H1 (cell line): ENCODE measurements at regions not wholly inside any gene's neighbourhood (a gene's known extent, or its start where the extent isn't known, plus 50 kb on each side); places are given as distances from the start of the nearest gene placed in this dataset.

ENCODE experiments used
- CTCF ChIA-PET: fragments of 300-600 bp; sonication (Branson Sonifier 250); formaldehyde crosslinking; loops from one replicate; lab custom pipeline; 2021; ENCODE audit not compliant: partially characterized antibody; lab: Charles Lee
- POLR2A ChIA-PET: fragments of 300-600 bp; sonication (Branson Sonifier 250); formaldehyde crosslinking; loops from one replicate; lab custom pipeline; 2021; ENCODE audit warnings: inconsistent platforms; ENCODE audit not compliant: partially characterized antibody; lab: Charles Lee
- DNase-seq, 2 experiments: peaks; one replicate each; pipeline versions ENCODE4 v3.0.0 to v3.0.0-alpha.2; 2010 to 2022; ENCODE audit warnings: low spot score in 2 of 2, low read depth in 1 of 2, mixed read lengths in 1 of 2
- FAIRE-seq: peaks from 2 replicates; lab custom pipeline; 2011; peaks lifted over from hg19 to GRCh38; lab: Jason Lieb, UNC
- H2AFZ ChIP-seq: 2 replicates; pipeline ENCODE4 v1.8.1; 2012; ENCODE audit warnings: low read length, inconsistent platforms
- H2AK5ac ChIP-seq: 2 replicates; pipeline ENCODE4 v1.6.1; 2013; ENCODE audit warnings: low read depth, low read length
- H2BK120ac ChIP-seq: replicated peaks from 2 replicates; pipeline ENCODE3; 2013; ENCODE audit warnings: low read depth, low read length, inconsistent platforms
- H2BK12ac ChIP-seq: 2 replicates; pipeline ENCODE4 v1.6.1; 2013; ENCODE audit warnings: low read depth, low read length
- H2BK15ac ChIP-seq: 2 replicates; pipeline ENCODE4 v1.6.1; 2013; ENCODE audit warnings: low read length
- H2BK20ac ChIP-seq: 2 replicates; pipeline ENCODE4 v1.6.1; 2013; ENCODE audit warnings: low read length
- H2BK5ac ChIP-seq: 2 replicates; pipeline ENCODE4 v1.6.1; 2013; ENCODE audit warnings: low read depth, low read length
- H3K14ac ChIP-seq: 2 replicates; pipeline ENCODE4 v1.6.1; 2013; ENCODE audit warnings: inconsistent platforms; ENCODE audit not compliant: insufficient read length
- H3K18ac ChIP-seq: 2 replicates; pipeline ENCODE4 v1.6.1; 2013; ENCODE audit warnings: low read length; ENCODE audit errors: extremely low read depth
- H3K23ac ChIP-seq: 2 replicates; pipeline ENCODE4 v1.6.1; 2013; ENCODE audit warnings: inconsistent platforms; ENCODE audit not compliant: insufficient read length
- H3K23me2 ChIP-seq: 2 replicates; pipeline ENCODE4 v1.6.1; 2013; ENCODE audit warnings: low read depth, low read length
- H3K27ac ChIP-seq: 2 replicates; pipeline ENCODE4 v1.6.1; 2011; ENCODE audit warnings: low read depth, low read length, inconsistent platforms
- H3K27me3 ChIP-seq, 4 experiments: replicated peaks in 1 of 4; 1 replicate in 1 of 4; 2 replicates in 3 of 4; pipeline versions ENCODE4 v1.6.1 to v1.8.1; 2011 to 2013; ENCODE audit warnings: low read length in 3 of 4, mild to moderate bottlenecking in 3 of 4, inconsistent platforms in 2 of 4, mixed read lengths in 2 of 4, moderate library complexity in 1 of 4; ENCODE audit not compliant: control insufficient read depth in 3 of 4, insufficient read depth in 3 of 4; ENCODE audit errors: extremely low read depth in 1 of 4
- H3K36me3 ChIP-seq, 4 experiments: 2 replicates each; pipeline versions ENCODE4 v1.6.1 to v1.8.1; 2011 to 2013; ENCODE audit warnings: mild to moderate bottlenecking in 4 of 4, low read length in 3 of 4, moderate library complexity in 2 of 4, control low read depth in 1 of 4, inconsistent platforms in 1 of 4; ENCODE audit not compliant: insufficient read depth in 4 of 4, control insufficient read depth in 2 of 4
- H3K4ac ChIP-seq: replicated peaks from 2 replicates; pipeline ENCODE3; 2013; ENCODE audit warnings: low read length, low read depth, mixed read lengths, inconsistent platforms; ENCODE audit not compliant: insufficient read length
- H3K4me1 ChIP-seq, 4 experiments: replicated peaks in 1 of 4; 1 replicate in 1 of 4; 2 replicates in 3 of 4; pipeline versions ENCODE4 v1.6.1 to v1.8.1; 2011 to 2013; ENCODE audit warnings: low read length in 3 of 4, inconsistent platforms in 2 of 4, mixed read lengths in 1 of 4; ENCODE audit not compliant: insufficient read depth in 4 of 4, control insufficient read depth in 3 of 4
- H3K4me2 ChIP-seq, 2 experiments: 2 replicates each; pipeline versions ENCODE4 v1.6.1 to v1.8.1; 2011 to 2013; ENCODE audit warnings: low read depth in 2 of 2, low read length in 2 of 2, control low read depth in 1 of 2, inconsistent platforms in 1 of 2, mild to moderate bottlenecking in 1 of 2; ENCODE audit not compliant: insufficient read depth in 1 of 2
- H3K4me3 ChIP-seq, 4 experiments: fragments of 200-600, 300-600 bp in 1 of 4; sonication (generic), shearing (Covaris generic), sonication (Bioruptor Twin) in 1 of 4; 2 replicates each; pipeline versions ENCODE4 v1.5.1 to v1.8.1; 2011 to 2016; ENCODE audit warnings: low read length in 4 of 4, low read depth in 3 of 4, control low read depth in 2 of 4, inconsistent platforms in 2 of 4, mild to moderate bottlenecking in 2 of 4, mixed read lengths in 1 of 4, moderate library complexity in 1 of 4; ENCODE audit not compliant: insufficient read depth in 2 of 4; ENCODE audit errors: extremely low read depth in 1 of 4
- H3K56ac ChIP-seq: replicated peaks from 2 replicates; pipeline ENCODE3; 2013; ENCODE audit warnings: low read depth, mild to moderate bottlenecking, mixed read lengths, low read length, inconsistent platforms; ENCODE audit not compliant: insufficient read length
- H3K79me1 ChIP-seq: 2 replicates; pipeline ENCODE4 v1.6.1; 2013; ENCODE audit warnings: low read depth, low read length, control low read depth
- H3K79me2 ChIP-seq, 2 experiments: 2 replicates each; pipeline versions ENCODE4 v1.6.1 to v1.8.1; 2012 to 2013; ENCODE audit warnings: low read length in 2 of 2, mild to moderate bottlenecking in 2 of 2, inconsistent platforms in 1 of 2; ENCODE audit not compliant: insufficient read depth in 2 of 2, control insufficient read depth in 1 of 2
- H3K9ac ChIP-seq, 4 experiments: replicated peaks in 1 of 4; 1 replicate in 1 of 4; 2 replicates in 3 of 4; pipeline versions ENCODE4 v1.6.1 to v1.8.1; 2011 to 2013; ENCODE audit warnings: low read depth in 3 of 4, low read length in 3 of 4, control low read depth in 2 of 4, mild to moderate bottlenecking in 2 of 4, moderate library complexity in 2 of 4, inconsistent platforms in 1 of 4; ENCODE audit errors: extremely low read depth in 1 of 4
- H3K9me3 ChIP-seq, 2 experiments: 2 replicates each; pipeline versions ENCODE4 v1.6.1 to v1.8.1; 2012 to 2013; ENCODE audit warnings: mild to moderate bottlenecking in 2 of 2, moderate library complexity in 2 of 2, control low read depth in 1 of 2, inconsistent platforms in 1 of 2, low read depth in 1 of 2, low read length in 1 of 2, mixed read lengths in 1 of 2; ENCODE audit not compliant: insufficient read depth in 2 of 2
- H4K20me1 ChIP-seq, 2 experiments: replicated peaks in 1 of 2; 2 replicates each; pipeline versions ENCODE3 to v1.8.1; 2011 to 2013; ENCODE audit warnings: inconsistent platforms in 2 of 2, low read length in 2 of 2, mild to moderate bottlenecking in 1 of 2; ENCODE audit not compliant: insufficient read depth in 2 of 2, control insufficient read depth in 1 of 2
- H4K5ac ChIP-seq: 2 replicates; pipeline ENCODE4 v1.6.1; 2013; ENCODE audit warnings: low read length, low read depth, mixed read lengths, inconsistent platforms; ENCODE audit not compliant: insufficient read length
- H4K8ac ChIP-seq: 2 replicates; pipeline ENCODE4 v1.8.0; 2013; ENCODE audit warnings: mild to moderate bottlenecking, moderate library complexity, low read length, inconsistent platforms; ENCODE audit not compliant: insufficient read depth; ENCODE audit errors: extremely low read depth
- H4K91ac ChIP-seq: replicated peaks from 2 replicates; pipeline ENCODE3; 2013; ENCODE audit warnings: low read length, mixed read lengths, inconsistent platforms; ENCODE audit not compliant: insufficient read length
- CHD1 ChIP-seq: IDR thresholded peaks from 2 replicates; pipeline ENCODE4 v1.6.1; 2012; ENCODE audit warnings: low read depth, low read length, improper control_type of control experiment
- CREB1 ChIP-seq: IDR thresholded peaks from 2 replicates; pipeline ENCODE4 v1.6.1; 2012; ENCODE audit warnings: inconsistent platforms
- CTBP2 ChIP-seq: IDR thresholded peaks from 2 replicates; pipeline ENCODE4 v1.7.0; 2011; ENCODE audit warnings: borderline replicate concordance, mild to moderate bottlenecking, moderate library complexity, mixed read lengths, low read length; ENCODE audit not compliant: insufficient read depth, insufficient read length
- EGR1 ChIP-seq: IDR thresholded peaks from 2 replicates; pipeline ENCODE4 v1.6.1; 2011; ENCODE audit warnings: low read depth, low read length, borderline replicate concordance
- HDAC6 ChIP-seq: IDR thresholded peaks from one replicate; pipeline ENCODE4 v1.7.1; 2012; ENCODE audit warnings: low read depth, mild to moderate bottlenecking, inconsistent platforms, low read length, moderate library complexity
- JUN ChIP-seq: IDR thresholded peaks from 2 replicates; pipeline ENCODE4 v1.6.1; 2011; ENCODE audit warnings: low read depth, mild to moderate bottlenecking, improper control_type of control experiment, low read length
- JUND ChIP-seq: IDR thresholded peaks from 2 replicates; pipeline ENCODE4 v1.6.1; 2011; ENCODE audit warnings: mild to moderate bottlenecking, improper control_type of control experiment, low read length
- KDM1A ChIP-seq: fragments of 200-600, 300-600 bp; sonication (generic); IDR thresholded peaks from 2 replicates; pipeline ENCODE4 v1.7.1; 2016; ENCODE audit warnings: mild to moderate bottlenecking, low read length, borderline replicate concordance
- KDM4A ChIP-seq: IDR thresholded peaks from one replicate; pipeline ENCODE4 v1.7.1; 2012; ENCODE audit warnings: low read depth, mild to moderate bottlenecking, moderate library complexity, low read length, inconsistent platforms; ENCODE audit not compliant: severe bottlenecking
- NANOG ChIP-seq: IDR thresholded peaks from 2 replicates; pipeline ENCODE4 v1.6.1; 2011; ENCODE audit warnings: low read length, low read depth, mild to moderate bottlenecking, inconsistent platforms; ENCODE audit not compliant: insufficient read depth, poor library complexity, severe bottlenecking
- POLR2A ChIP-seq, 2 experiments: IDR thresholded peaks; 1 replicate in 1 of 2; 2 replicates in 1 of 2; pipeline ENCODE4 v1.6.1; 2011; ENCODE audit warnings: low read depth in 2 of 2, low read length in 2 of 2, mild to moderate bottlenecking in 2 of 2; ENCODE audit errors: control extremely low read depth in 1 of 2
- RBBP5 ChIP-seq: IDR thresholded peaks from 2 replicates; pipeline ENCODE4 v1.7.1; 2012; ENCODE audit warnings: low read depth, mild to moderate bottlenecking, inconsistent platforms, low read length, moderate library complexity, borderline replicate concordance
- RXRA ChIP-seq: IDR thresholded peaks from 2 replicates; pipeline ENCODE4 v1.6.1; 2011; ENCODE audit warnings: low read depth, mild to moderate bottlenecking, low read length, moderate library complexity; ENCODE audit not compliant: insufficient read depth
- SIRT6 ChIP-seq: IDR thresholded peaks from one replicate; pipeline ENCODE4 v1.7.1; 2012; ENCODE audit warnings: low read length, inconsistent platforms
- WGBS, 2 experiments: shearing (Covaris generic) in 1 of 2; methylation state at CpG; one replicate each; pipeline versions ENCODE4 v1.1.6 to v1.1.7; 2013 to 2015; ENCODE audit warnings: low lambda C conversion rate in 2 of 2, mixed read lengths in 2 of 2, inconsistent platforms in 1 of 2, low coverage in 1 of 2, missing lambda C conversion rate in 1 of 2; ENCODE audit not compliant: insufficient replicate concordance in 2 of 2, insufficient coverage in 1 of 2, insufficient read length in 1 of 2; ENCODE audit errors: extremely low coverage in 1 of 2, missing lambda C conversion rate in 1 of 2; 5-methylcytosine and 5-hydroxymethylcytosine counted together

DNA sequence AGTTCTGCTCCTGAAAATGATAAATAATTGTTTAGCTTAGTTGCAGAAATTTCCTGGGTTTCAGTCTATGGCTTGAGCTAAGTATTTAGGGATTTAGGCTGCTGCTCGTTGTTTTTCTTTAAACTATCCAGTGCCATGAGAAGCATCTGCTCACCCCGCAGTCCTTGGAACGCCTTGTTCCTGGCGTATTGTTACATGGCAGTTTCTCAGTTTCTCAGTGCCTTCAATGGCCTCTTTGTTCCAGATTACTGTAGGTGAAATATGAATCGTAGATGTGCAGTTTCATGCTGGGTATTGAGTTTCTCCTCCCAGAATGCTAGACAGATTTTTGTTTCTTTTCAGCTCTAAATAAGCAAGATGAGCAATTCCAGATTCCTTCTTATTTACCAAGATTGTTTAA is 269.5 kb upstream of the GBE1 start:
- no peak overlapping the region for H2AK5ac ChIP-seq
- H2BK12ac ChIP-seq, result no peak overlapping the region
- TF ChIP-seq JUND (no peak), CREB1 (no peak), JUN (no peak), RXRA (no peak), RBBP5 (no peak), KDM1A (no peak), CHD1 (no peak), SIRT6 (no peak), EGR1 (no peak), KDM4A (no peak), HDAC6 (no peak), POLR2A (IDR thresholded peaks at IDR 0.05; ENCODE audit: control extremely low read depth in 1 of 2, low read depth in 2 of 2, low read length in 2 of 2) (no peak), NANOG (no peak), CTBP2 (no peak)
- H3K18ac ChIP-seq, result no peak overlapping the region
- H3K27me3 ChIP-seq, result peaks cover 0 to 1% (median 0%) of the 10 kb centered on the region in 4 experiments; a peak in 1 of 7 replicates
- H2BK120ac ChIP-seq, result no peak overlapping the region
- no peak overlapping the region for H4K5ac ChIP-seq
- no peak overlapping the region for H3K27ac ChIP-seq
- H2BK15ac ChIP-seq, result no peak overlapping the region
- no peak overlapping the region for H3K9ac ChIP-seq
- H3K14ac ChIP-seq, result no peak overlapping the region
- ChIA-PET POLR2A (no interaction called here), CTCF (interaction anchor here (0.7 kb wide), 1 partner anchor 106 kb away, joined by 3 read pairs; no protein-coding TSS in a partner anchor)
- no peak overlapping the region for H3K23ac ChIP-seq
- H3K4me2 ChIP-seq, result no peak overlapping the region
- no peak overlapping the region for H3K4ac ChIP-seq
- no peak overlapping the region for H4K8ac ChIP-seq
- no peak overlapping the region for H3K56ac ChIP-seq
- H3K79me1 ChIP-seq, result no peaks in the 10 kb centered on the region
- 94% methylated on average over 5 of the region's 5 CpGs; no CpG with 5 or more reads in 1 of the 2 experiments for WGBS, 2 experiments
- 0 out of 2 replicates have a peak overlapping the region, but pooled peaks have one; percentile 78 for H2AFZ ChIP-seq
- H3K4me1 ChIP-seq, result no peaks in the 10 kb centered on the region
- H2BK20ac ChIP-seq, result no peak overlapping the region
- no peak overlapping the region for H4K91ac ChIP-seq
- no peaks in the 10 kb centered on the region for H3K79me2 ChIP-seq
- H3K36me3 ChIP-seq, result no peaks in the 10 kb centered on the region
- no peaks in the 10 kb centered on the region for H4K20me1 ChIP-seq
- no peak for DNase-seq
- no peak overlapping the region for H2BK5ac ChIP-seq
- H3K9me3 ChIP-seq, result no peaks in the 10 kb centered on the region
- H3K4me3 ChIP-seq, result no peak overlapping the region
- no peak for FAIRE-seq
- no peaks in the 10 kb centered on the region for H3K23me2 ChIP-seq
